T-helper 2 cell treated with Interferon-gamma antibody and Interleukin-4, amounts not matched to agents 100 ng/mL and 5 ng/mL, for 36 hours (primary cell): ENCODE measurements at regions not wholly inside any gene's neighbourhood (a gene's known extent, or its start where the extent isn't known, plus 50 kb on each side); places are given as distances from the start of the nearest gene placed in this dataset.
"Not testable (repeated sequence)": the region's sequence is repeated elsewhere in the genome, so short reads cannot be mapped to it uniquely, and the experiment has no call there.

ENCODE experiments used
- intact Hi-C: fragments of 100-400 bp; cut with micrococcal nuclease; formaldehyde crosslinking; loops from one replicate; pipeline ENCODE4 v1.15.1; 2023

GRCh38 chr4:56148428-56148827, 199.7 kb downstream of the CEP135 start:
- intact Hi-C loops: no loop called here

DNA sequence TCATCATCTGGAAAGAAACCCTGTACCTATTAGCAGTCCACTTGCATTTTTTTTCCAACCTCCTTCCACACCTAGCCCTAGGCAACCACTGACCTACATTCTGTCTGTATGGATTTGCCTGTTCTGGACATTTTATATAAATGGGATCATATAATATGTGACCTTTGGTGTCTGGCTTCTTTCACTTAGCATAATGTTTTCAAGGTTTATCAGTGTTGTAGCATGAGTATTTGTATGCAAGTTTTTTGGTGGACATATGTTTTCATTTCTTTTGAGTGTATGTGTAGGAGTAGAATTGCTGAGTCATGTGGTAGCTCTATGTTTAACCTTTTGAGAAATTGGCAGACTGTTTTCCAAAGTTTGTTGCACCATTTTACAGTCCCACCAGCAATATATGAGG, 198.6 kb downstream of the CEP135 start:
- intact Hi-C loops: no loop called here

DNA sequence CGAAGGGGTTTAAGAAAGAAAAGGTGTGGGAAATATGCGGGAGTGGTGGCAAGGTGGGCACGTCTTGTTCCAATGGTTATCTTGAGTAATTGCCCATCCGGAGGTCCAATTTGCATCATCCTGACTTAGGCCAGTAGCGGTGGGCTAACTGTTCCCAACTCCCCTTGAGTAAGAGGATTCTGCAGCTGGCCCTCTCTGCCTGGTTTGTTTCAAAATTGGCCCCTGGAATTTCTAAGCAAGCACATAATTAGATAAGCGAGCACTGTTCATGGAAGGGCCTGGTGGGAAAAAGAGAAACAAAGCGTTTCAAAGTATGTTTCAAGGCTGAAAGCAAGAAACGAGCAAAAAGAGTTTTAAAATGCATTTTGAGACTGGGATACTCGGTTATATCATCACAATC, 198.2 kb downstream of the CEP135 start:
- intact Hi-C loops: no loop called here

DNA sequence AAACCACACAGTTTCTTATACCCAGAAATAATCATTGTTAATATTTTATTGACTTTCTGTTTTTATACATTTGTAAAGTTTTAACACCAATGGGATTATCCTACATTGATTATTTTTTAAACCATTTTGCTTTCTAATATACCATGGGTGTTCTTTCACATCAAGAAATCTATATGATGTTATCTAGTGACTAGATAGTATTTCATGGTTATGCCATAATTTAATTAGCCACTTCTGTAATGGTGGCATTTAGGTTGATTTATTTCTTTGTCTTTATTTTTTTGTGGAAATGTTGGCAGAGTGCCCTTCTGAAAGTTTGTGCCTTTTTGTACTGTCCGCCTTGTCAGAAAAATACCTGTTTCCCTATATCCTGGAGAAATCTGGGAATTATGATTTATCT, 193.3 kb downstream of the CEP135 start:
- intact Hi-C loops: no loop called here

GRCh38 chr4:56139241-56139827, 190.6 kb downstream of the CEP135 start:
- intact Hi-C loops: no loop called here

- intact Hi-C loops: not testable (repeated sequence)
Observed at GRCh38 chr4:56134834-56135233, 186.1 kb downstream of the CEP135 start.

DNA sequence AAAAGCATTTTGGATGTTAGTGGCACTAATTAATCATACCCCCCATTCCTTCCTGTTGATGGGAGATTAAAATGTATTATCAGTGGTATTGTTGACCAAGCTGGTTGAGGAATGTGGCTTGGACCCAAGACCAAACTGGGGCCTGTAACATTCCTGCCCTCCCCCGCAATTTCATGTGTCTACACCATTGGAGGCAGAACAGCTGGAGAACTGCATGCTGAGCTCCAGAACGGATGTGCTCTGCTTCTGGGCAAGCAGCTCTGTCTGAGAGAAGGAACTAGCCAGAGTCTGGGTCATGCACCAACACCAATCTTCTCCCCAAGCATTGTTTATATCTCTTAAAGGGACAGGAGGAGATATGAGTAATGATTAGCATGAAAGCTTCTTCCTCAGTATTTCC, 185.5 kb downstream of the CEP135 start:
- intact Hi-C loops: no loop called here

DNA sequence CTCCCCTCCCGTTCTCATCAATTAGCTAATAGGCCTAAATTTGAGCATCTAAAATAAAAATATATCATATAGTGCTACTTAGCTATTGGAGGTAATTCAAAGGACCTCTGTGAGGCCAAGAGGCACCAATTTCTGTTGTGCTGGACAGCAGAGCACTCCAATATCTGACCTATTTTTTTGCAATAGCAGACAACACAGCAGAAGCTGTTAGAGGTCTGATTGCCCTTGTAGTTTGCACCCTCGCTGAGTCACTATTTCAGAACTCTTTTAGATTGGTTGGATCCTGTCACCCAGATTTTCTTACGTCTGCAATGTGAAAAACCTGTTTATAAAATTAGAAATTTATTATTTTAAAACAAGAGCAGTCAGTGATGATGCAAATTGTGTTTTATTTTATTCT, 184.1 kb downstream of the CEP135 start:
- intact Hi-C loops: no loop called here

DNA sequence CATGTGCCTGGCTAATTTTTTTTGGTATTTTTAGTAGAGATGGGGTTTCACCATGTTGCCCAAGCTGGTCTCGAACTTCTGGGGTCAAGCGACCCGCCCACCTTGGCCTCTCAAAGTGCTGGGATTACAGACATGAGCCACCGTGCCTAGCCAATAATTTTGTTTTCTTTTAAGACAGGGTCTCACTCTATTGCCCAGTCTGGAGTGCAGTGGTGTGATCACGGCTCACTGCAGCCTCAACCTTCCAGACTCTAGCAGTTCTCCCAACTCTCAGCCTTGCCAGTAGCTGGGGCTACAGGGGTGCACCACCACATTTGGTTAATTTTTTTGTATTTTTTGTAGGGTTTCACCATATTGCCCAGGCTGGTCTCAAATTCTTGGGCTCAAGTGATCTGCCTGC, 183.4 kb downstream of the CEP135 start:
- intact Hi-C loops: not testable (repeated sequence)

DNA sequence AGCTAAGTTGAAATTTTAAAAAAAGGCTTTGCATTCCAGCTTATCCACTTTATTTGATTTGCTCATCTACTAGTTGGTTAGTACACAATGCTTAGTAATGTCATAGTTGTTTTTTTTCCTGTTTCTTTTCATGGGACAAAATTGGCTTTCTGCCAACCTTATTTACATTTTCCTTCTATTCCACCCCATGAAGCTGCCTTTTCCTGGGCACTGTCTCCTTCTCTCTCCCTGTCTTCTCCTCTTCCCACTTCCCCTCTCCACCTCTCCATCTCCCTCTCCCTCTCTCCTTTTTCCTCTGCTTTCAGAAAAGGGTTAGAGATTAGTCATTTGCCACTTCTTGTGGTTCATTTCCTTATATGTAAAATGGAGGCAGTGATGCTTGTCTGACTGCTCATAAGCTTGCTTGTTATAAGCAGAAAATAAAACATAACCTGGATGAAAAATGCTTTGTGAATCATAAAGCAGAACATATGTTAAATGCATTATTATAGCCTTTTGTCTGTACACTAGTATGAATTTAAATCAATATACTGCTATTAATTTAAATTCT, 181.9 kb downstream of the CEP135 start:
- intact Hi-C loops: no loop called here

GRCh38 chr4:56129431-56129861, 180.7 kb downstream of the CEP135 start:
- intact Hi-C loops: loop anchor here (1.0 kb wide), 1 partner anchor 172 kb away; no protein-coding TSS in a partner anchor

- intact Hi-C loops: no loop called here
Observed at GRCh38 chr4:56128213-56128612, 179.5 kb downstream of the CEP135 start.

DNA sequence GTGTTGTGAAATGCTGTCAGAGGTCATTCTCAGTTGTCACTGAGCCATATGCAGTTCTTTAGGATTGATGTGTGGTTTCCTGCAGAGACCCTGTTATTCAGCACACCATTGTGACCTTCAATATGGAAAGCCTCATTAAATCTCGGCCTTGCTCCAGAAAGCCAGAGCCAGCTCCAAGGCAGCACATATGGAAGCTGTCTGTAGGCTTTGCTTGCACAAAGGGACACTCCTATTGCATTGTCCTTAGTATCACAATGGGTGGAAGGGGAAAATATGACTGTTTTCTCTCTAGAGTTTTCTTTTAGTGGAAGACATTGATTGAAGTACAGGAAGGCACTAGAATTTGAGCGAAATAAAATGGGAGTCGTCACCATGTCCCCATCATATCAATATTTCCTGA, 179.0 kb downstream of the CEP135 start:
- intact Hi-C loops: no loop called here

- intact Hi-C loops: no loop called here
Observed at GRCh38 chr4:56123547-56123946, 174.8 kb downstream of the CEP135 start.

GRCh38 chr4:56123051-56123450, 174.3 kb downstream of the CEP135 start:
- intact Hi-C loops: no loop called here

DNA sequence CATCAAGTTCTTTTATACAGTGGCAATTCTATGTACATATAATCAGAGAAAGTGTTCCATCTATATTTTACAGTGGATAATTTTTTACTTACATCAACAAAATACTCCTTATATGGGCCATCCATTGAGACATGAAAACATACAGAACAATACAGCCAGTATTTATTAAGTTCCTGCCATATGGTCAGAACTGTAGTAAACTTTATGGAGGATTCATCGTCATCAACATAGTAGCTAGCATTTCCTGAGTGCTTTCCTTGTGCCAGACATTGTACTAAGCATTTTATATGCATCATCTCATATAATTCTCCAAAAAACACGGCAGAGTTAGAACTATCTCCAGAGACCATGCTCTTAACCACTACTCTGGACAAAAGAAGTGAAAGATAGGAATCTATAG, 170.1 kb downstream of the CEP135 start:
- intact Hi-C loops: no loop called here

DNA sequence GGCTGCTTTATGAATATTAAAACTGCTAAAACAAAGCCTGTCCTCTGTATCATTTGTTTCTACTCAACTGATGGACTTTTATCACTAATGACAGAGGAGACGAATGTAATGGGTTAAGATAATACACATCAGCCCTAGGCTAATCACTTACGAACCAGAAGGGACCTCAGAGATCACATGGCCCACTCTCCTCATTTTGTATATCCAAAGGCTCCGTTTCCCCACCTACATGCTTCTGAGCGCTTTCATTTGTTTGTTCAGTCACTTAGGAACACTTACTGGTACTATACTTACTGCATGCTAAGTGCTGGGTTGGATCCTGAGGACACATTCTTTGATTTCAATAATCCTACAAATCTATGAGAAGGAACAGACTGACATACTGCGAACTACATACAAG, 169.3 kb downstream of the CEP135 start:
- intact Hi-C loops: no loop called here

DNA sequence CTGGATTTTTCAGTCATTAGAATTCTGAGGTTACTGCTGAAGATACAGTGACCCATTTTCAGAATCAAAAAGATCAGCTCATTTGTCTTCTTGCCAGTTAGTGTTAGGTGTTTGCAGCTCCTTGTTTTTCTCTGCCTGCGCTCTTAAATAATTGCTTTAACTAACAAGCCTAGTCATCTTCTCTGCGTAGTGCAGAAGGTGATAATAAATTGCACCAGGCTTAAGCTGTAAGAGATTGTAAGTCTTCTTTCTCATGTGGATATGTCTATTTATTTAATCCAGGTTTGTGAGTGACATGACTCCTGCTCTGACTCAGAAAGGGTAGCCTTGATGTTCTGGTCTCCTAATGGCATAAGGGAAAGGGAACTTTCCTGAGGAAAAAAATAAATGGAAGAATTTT, 167.2 kb downstream of the CEP135 start:
- intact Hi-C loops: no loop called here

DNA sequence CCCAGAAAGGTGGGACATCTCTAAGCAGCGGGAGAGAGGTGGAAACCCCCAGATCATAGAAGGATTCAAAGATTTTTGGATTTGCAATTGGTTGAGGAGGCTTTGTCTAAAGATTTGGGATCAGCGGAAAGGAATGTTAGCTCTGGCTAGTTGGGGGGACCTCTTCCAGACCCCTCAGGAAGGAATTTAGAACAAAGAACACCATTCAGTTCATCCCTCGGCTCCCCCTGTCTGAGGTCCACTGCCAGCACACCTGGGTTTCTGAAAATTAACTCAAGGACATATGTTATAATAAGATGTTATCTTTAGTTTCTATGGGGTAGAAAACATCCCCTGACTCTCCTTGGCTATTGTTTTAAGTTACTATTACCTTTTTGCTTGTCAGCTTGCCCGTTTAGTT, 163.6 kb downstream of the CEP135 start:
- intact Hi-C loops: no loop called here

- intact Hi-C loops: no loop called here
Observed at GRCh38 chr4:56106180-56107147, 157.7 kb downstream of the CEP135 start.

GRCh38 chr4:56104188-56104587, 155.4 kb downstream of the CEP135 start:
- intact Hi-C loops: no loop called here

DNA sequence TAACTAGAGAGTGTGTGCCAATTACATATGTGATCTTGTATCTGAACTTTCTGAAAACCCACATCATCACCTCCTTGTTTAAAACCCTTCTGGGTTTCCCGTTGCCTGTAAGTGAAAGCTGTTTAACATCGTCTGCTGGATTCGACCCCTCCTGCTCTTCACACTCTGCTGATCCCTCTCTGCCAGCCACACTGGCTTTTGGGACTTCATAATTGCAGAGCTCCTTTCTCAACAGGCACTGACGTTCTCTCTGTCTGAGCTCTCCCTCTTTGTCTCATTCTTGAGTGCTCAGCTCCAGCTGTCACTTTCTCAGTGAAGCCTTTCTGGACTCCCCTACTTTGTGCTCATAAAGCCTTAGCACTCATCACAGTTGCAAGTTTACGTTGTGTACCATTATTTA, 153.9 kb downstream of the CEP135 start:
- intact Hi-C loops: no loop called here
